HCT116 (cell line): ENCODE measurements at regions not wholly inside any gene's neighbourhood (a gene's known extent, or its start where the extent isn't known, plus 50 kb on each side); places are given as distances from the start of the nearest gene placed in this dataset.

Source experiments
- ATAC-seq: fragments of 200-7000 bp; cut with Tn5 transposase; 2 replicates; pipeline ENCODE4 v1.9.1; 2020; ENCODE audit warnings: mild to moderate bottlenecking, moderate library complexity
- BruUV-seq: library from RNA; stranded (reverse); fragments of 400-500 nt; replicated peaks from 2 replicates; lab custom pipeline; 2021; lab: Mats Ljungman, UMichigan
- CTCF ChIA-PET: fragments of 300-600 bp; sonication (Branson Sonifier 250); formaldehyde crosslinking; loops from one replicate; lab custom pipeline; 2021; ENCODE audit warnings: antibody characterized with exemption; lab: Charles Lee
- POLR2A ChIA-PET: fragments of 300-600, 350-600 bp; sonication (Branson Sonifier 250); formaldehyde crosslinking; loops from one replicate; lab custom pipeline; 2021; ENCODE audit warnings: antibody characterized with exemption; lab: Charles Lee
- RAD21 ChIA-PET, 2 experiments: fragments of 300-600 bp; sonication (Branson Sonifier 250); formaldehyde crosslinking; loops; one replicate each; lab custom pipeline; 2023; ENCODE audit warnings: low total read pairs in 2 of 2; ENCODE audit not compliant: uncharacterized antibody in 2 of 2, unreplicated experiment in 2 of 2, low non-redundant PET in 1 of 2; lab: Charles Lee
- DNase-seq: peaks from one replicate; pipeline ENCODE4 v3.0.0-alpha.2; 2010; ENCODE audit warnings: low read depth, low spot score
- H2AFZ ChIP-seq: fragments of 200-600 bp; shearing (Covaris generic), sonication (generic); 2 replicates; pipeline ENCODE4 v1.6.1; 2017; ENCODE audit warnings: low read depth, mixed run types, mixed read lengths, antibody characterized with exemption, low read length; ENCODE audit not compliant: poor library complexity, severe bottlenecking
- H3K27ac ChIP-seq: 2 replicates; pipeline ENCODE4 v1.5.1; 2012; ENCODE audit warnings: low read depth, low read length
- H3K27me3 ChIP-seq: fragments of 200-600 bp; sonication (generic); 2 replicates; pipeline ENCODE4 v1.6.1; 2016; ENCODE audit warnings: mixed run types, low read length, mixed read lengths; ENCODE audit not compliant: insufficient read depth
- H3K36me3 ChIP-seq, 2 experiments: fragments of 200-500 bp in 1 of 2; fragments of 200-600 bp in 1 of 2; sonication (Bioruptor generic) in 1 of 2; sonication (generic) in 1 of 2; 2 replicates each; pipeline versions ENCODE4 v1.5.1 to v1.6.1; 2014 to 2016; ENCODE audit warnings: low read length in 2 of 2, inconsistent platforms in 1 of 2, mixed read lengths in 1 of 2, mixed run types in 1 of 2; ENCODE audit not compliant: insufficient read depth in 2 of 2, control insufficient read depth in 1 of 2
- H3K4me1 ChIP-seq, 2 experiments: fragments of 200-600 bp in 1 of 2; sonication (generic) in 1 of 2; 2 replicates each; pipeline versions ENCODE4 v1.5.1 to v1.6.1; 2012 to 2017; ENCODE audit warnings: low read length in 2 of 2, inconsistent platforms in 1 of 2, mild to moderate bottlenecking in 1 of 2, mixed read lengths in 1 of 2, mixed run types in 1 of 2, moderate library complexity in 1 of 2; ENCODE audit not compliant: insufficient read depth in 2 of 2, control insufficient read depth in 1 of 2
- H3K4me2 ChIP-seq: fragments of 200-600 bp; sonication (generic); 2 replicates; pipeline ENCODE4 v1.6.1; 2017; ENCODE audit warnings: mixed run types, low read length, mixed read lengths
- H3K4me3 ChIP-seq, 2 experiments: fragments of 200-600 bp in 1 of 2; sonication (generic) in 1 of 2; replicated peaks in 1 of 2; 2 replicates each; pipeline ENCODE4 v1.5.1; 2011 to 2016; ENCODE audit warnings: low read length in 2 of 2, control low read depth in 1 of 2, low read depth in 1 of 2, mild to moderate bottlenecking in 1 of 2, mixed read lengths in 1 of 2, mixed run types in 1 of 2
- H3K79me2 ChIP-seq: fragments of 200-600 bp; sonication (generic); 2 replicates; pipeline ENCODE4 v1.6.1; 2017; ENCODE audit warnings: mild to moderate bottlenecking, mixed run types, low read length, moderate library complexity, mixed read lengths; ENCODE audit not compliant: insufficient read depth
- H3K9ac ChIP-seq: fragments of 200-600 bp; sonication (generic); 2 replicates; pipeline ENCODE4 v1.6.1; 2016; ENCODE audit warnings: low read length, mixed read lengths
- H3K9me2 ChIP-seq: fragments of 200-600 bp; sonication (generic), shearing (Covaris generic); 2 replicates; pipeline ENCODE4 v1.6.1; 2017; ENCODE audit warnings: mixed run types, mild to moderate bottlenecking, moderate library complexity; ENCODE audit not compliant: insufficient read depth
- H3K9me3 ChIP-seq, 2 experiments: fragments of 200-500 bp in 1 of 2; fragments of 200-600 bp in 1 of 2; sonication (Bioruptor generic) in 1 of 2; sonication (generic) in 1 of 2; 2 replicates each; pipeline ENCODE4 v1.6.1; 2014 to 2017; ENCODE audit warnings: low read length in 2 of 2, mixed read lengths in 2 of 2, inconsistent platforms in 1 of 2, low read depth in 1 of 2, mild to moderate bottlenecking in 1 of 2, mixed run types in 1 of 2, moderate library complexity in 1 of 2; ENCODE audit not compliant: control insufficient read depth in 1 of 2, insufficient read depth in 1 of 2
- H4K20me1 ChIP-seq: fragments of 200-600 bp; sonication (generic), shearing (Covaris generic); 2 replicates; pipeline ENCODE4 v1.6.1; 2017; ENCODE audit warnings: mixed run types, mild to moderate bottlenecking, moderate library complexity; ENCODE audit not compliant: insufficient read depth
- ATF3 ChIP-seq: IDR thresholded peaks from 2 replicates; pipeline ENCODE4 v1.6.1; 2012
- CEBPB ChIP-seq: IDR thresholded peaks from 2 replicates; pipeline ENCODE4 v1.6.1; 2012; ENCODE audit warnings: low read depth
- EGR1 ChIP-seq: IDR thresholded peaks from 2 replicates; pipeline ENCODE4 v1.6.1; 2012; ENCODE audit warnings: low read depth
- ELF1 ChIP-seq: IDR thresholded peaks from 2 replicates; pipeline ENCODE4 v1.6.1; 2012; ENCODE audit warnings: low read depth, borderline replicate concordance
- EZH2 ChIP-seq: fragments of 200-600 bp; sonication (generic); IDR thresholded peaks from 2 replicates; pipeline ENCODE4 v1.6.1; 2017; ENCODE audit warnings: antibody characterized with exemption, mixed run types
- FOSL1 ChIP-seq: IDR thresholded peaks from 2 replicates; pipeline ENCODE4 v1.6.1; 2012; ENCODE audit warnings: low read depth
- RAD21 ChIP-seq: IDR thresholded peaks from 2 replicates; pipeline ENCODE4 v1.6.1; 2012; ENCODE audit warnings: low read depth, mild to moderate bottlenecking
- SP1 ChIP-seq: IDR thresholded peaks from 2 replicates; pipeline ENCODE4 v1.6.1; 2012; ENCODE audit warnings: low read depth
- SRF ChIP-seq: IDR thresholded peaks from 2 replicates; pipeline ENCODE4 v1.6.1; 2012; ENCODE audit warnings: low read depth
- ZFX ChIP-seq: fragments of 450-650 bp; IDR thresholded peaks from 2 replicates; pipeline ENCODE4 v1.6.1; 2017
- intact Hi-C: fragments of 100-400 bp; cut with micrococcal nuclease; formaldehyde crosslinking; loops from 2 replicates; pipeline ENCODE4 v1.10.0; 2022
- TF ChIP-seq, protein P1 (sequence below): IDR thresholded peaks from 2 replicates; pipeline ENCODE4 v1.6.1; 2012; ENCODE audit warnings: low read depth
- TF ChIP-seq, protein P2 (sequence below): IDR thresholded peaks from 2 replicates; pipeline ENCODE4 v1.6.1; 2011; ENCODE audit warnings: mild to moderate bottlenecking, low read length, moderate library complexity; ENCODE audit not compliant: insufficient replicate concordance; ENCODE audit errors: extremely low read depth

DNA sequence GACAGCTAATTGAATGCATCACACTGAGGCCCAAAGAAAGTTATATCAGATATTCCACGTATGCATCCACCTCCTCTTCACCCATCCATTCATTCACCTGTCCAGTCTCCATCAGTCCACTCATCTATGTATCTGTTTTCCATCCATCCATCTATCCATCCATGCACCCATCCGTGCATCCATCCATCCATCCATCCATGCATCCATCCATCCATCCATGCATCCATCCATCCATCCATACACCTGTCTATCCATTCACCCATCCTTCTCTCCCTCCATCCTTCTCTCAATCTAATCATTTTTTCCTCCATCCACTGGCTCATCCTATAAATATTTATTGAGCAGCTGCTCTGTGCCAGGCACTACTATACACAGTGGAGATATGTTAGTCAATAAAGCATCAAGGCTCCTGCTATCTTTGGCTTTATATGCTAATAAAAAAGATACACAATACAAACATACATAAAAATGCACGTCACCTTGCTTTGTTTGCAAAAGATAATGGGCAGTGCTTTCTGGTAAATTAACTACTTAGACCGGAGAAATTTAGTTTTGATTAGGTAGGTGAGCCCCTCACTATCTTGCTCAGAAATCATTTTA lies 442.0 kb upstream of the KLF6 start:
- no peaks in the 10 kb centered on the region for H3K27me3 ChIP-seq
- no peaks in the 10 kb centered on the region for H3K4me1 ChIP-seq
- no peak overlapping the region for H2AFZ ChIP-seq
- DNase-seq (no peak), ATAC-seq (no peak)
- TF ChIP-seq ZFX, result no peak
- no peak for TF ChIP-seq SP1
- TF ChIP-seq SRF, result no peak
- no peak for TF ChIP-seq EGR1
- TF ChIP-seq CEBPB, result no peak
- TF ChIP-seq EZH2, result no peak
- TF ChIP-seq, protein P1, sequence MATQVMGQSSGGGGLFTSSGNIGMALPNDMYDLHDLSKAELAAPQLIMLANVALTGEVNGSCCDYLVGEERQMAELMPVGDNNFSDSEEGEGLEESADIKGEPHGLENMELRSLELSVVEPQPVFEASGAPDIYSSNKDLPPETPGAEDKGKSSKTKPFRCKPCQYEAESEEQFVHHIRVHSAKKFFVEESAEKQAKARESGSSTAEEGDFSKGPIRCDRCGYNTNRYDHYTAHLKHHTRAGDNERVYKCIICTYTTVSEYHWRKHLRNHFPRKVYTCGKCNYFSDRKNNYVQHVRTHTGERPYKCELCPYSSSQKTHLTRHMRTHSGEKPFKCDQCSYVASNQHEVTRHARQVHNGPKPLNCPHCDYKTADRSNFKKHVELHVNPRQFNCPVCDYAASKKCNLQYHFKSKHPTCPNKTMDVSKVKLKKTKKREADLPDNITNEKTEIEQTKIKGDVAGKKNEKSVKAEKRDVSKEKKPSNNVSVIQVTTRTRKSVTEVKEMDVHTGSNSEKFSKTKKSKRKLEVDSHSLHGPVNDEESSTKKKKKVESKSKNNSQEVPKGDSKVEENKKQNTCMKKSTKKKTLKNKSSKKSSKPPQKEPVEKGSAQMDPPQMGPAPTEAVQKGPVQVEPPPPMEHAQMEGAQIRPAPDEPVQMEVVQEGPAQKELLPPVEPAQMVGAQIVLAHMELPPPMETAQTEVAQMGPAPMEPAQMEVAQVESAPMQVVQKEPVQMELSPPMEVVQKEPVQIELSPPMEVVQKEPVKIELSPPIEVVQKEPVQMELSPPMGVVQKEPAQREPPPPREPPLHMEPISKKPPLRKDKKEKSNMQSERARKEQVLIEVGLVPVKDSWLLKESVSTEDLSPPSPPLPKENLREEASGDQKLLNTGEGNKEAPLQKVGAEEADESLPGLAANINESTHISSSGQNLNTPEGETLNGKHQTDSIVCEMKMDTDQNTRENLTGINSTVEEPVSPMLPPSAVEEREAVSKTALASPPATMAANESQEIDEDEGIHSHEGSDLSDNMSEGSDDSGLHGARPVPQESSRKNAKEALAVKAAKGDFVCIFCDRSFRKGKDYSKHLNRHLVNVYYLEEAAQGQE, result no peak
- no peak for TF ChIP-seq RAD21
- no peak for TF ChIP-seq ATF3
- TF ChIP-seq, protein P2, sequence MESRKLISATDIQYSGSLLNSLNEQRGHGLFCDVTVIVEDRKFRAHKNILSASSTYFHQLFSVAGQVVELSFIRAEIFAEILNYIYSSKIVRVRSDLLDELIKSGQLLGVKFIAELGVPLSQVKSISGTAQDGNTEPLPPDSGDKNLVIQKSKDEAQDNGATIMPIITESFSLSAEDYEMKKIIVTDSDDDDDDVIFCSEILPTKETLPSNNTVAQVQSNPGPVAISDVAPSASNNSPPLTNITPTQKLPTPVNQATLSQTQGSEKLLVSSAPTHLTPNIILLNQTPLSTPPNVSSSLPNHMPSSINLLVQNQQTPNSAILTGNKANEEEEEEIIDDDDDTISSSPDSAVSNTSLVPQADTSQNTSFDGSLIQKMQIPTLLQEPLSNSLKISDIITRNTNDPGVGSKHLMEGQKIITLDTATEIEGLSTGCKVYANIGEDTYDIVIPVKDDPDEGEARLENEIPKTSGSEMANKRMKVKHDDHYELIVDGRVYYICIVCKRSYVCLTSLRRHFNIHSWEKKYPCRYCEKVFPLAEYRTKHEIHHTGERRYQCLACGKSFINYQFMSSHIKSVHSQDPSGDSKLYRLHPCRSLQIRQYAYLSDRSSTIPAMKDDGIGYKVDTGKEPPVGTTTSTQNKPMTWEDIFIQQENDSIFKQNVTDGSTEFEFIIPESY, result no peak
- no peak for TF ChIP-seq FOSL1
- TF ChIP-seq ELF1, result no peak
- no TSS peak for BruUV-seq
- H3K36me3 ChIP-seq, result no peaks in the 10 kb centered on the region
- H3K9ac ChIP-seq, result no peak overlapping the region
- no peaks in the 10 kb centered on the region for H3K79me2 ChIP-seq
- no peak overlapping the region for H3K27ac ChIP-seq
- RAD21 ChIA-PET, result no interaction called here
- no peak overlapping the region for H3K4me2 ChIP-seq
- CTCF ChIA-PET, result no interaction called here
- H4K20me1 ChIP-seq, result no peaks in the 10 kb centered on the region
- intact Hi-C loops, result no loop called here
- H3K9me3 ChIP-seq, result no peaks in the 10 kb centered on the region
- no peak overlapping the region for H3K4me3 ChIP-seq
- POLR2A ChIA-PET, result no interaction called here
- no peaks in the 10 kb centered on the region for H3K9me2 ChIP-seq
